ENCODE measurements at regions not wholly inside any gene's neighbourhood (a gene's known extent, or its start where the extent isn't known, plus 50 kb on each side); places are given as distances from the start of the nearest gene placed in this dataset.

DNA sequence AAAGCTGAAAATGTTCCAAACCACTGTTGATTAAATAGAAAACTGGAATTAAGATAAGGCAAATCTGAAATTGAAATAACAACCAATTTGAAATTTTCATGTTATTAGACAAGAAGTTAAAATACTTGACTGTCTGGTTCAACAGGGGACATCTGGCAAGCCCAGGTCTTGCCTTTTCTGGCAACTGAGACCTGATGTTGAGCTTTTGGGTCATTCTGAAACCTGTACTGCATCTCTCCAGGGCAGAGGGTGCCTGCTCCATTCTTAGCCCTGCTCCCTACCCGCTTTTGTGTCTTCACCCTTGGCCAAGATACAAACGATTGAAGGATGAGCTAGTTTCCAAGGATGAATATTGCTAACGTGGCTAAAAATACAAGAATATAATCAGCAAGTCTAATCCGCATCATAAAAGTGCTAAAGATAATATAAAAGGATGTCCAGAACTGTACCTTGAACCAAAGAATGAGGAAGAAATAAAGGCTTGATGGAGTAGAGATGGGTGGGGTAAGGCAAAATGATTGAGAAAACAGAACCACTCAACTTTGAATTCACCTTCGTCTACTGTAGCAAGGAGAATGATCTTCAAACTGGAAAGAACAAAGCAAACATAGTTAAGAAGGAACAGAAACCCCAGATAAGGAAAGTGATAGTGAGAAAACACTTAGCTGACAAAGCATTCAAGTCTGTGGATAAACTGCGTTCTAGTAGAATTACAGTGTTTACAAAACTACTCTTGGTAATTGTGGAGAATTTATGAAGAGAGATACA lies 109.8 kb upstream of the MAN1A1 start:
- TF ChIP-seq, protein P1, sequence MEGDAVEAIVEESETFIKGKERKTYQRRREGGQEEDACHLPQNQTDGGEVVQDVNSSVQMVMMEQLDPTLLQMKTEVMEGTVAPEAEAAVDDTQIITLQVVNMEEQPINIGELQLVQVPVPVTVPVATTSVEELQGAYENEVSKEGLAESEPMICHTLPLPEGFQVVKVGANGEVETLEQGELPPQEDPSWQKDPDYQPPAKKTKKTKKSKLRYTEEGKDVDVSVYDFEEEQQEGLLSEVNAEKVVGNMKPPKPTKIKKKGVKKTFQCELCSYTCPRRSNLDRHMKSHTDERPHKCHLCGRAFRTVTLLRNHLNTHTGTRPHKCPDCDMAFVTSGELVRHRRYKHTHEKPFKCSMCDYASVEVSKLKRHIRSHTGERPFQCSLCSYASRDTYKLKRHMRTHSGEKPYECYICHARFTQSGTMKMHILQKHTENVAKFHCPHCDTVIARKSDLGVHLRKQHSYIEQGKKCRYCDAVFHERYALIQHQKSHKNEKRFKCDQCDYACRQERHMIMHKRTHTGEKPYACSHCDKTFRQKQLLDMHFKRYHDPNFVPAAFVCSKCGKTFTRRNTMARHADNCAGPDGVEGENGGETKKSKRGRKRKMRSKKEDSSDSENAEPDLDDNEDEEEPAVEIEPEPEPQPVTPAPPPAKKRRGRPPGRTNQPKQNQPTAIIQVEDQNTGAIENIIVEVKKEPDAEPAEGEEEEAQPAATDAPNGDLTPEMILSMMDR (IDR thresholded peaks at IDR 0.05): no peak
- TF ChIP-seq POLR2A (IDR thresholded peaks at IDR 0.05): no peak

Data from heart left ventricle (tissue), 13 donors.